Dendritic cell treated with granulocyte-macrophage colony-stimulating factor and Interleukin-4, amounts not matched to agents 40 ng/mL and 50 ng/mL, for 4 days (primary cell): ENCODE measurements at regions not wholly inside any gene's neighbourhood (a gene's known extent, or its start where the extent isn't known, plus 50 kb on each side); places are given as distances from the start of the nearest gene placed in this dataset.

Source experiments
- H3K27ac Mint-ChIP-seq: one replicate; pipeline ENCODE4 v1.8.0; 2022; ENCODE audit warnings: mild to moderate bottlenecking, mixed read lengths
- H3K27me3 Mint-ChIP-seq: one replicate; pipeline ENCODE4 v1.8.0; 2022; ENCODE audit warnings: mild to moderate bottlenecking, mixed read lengths
- H3K36me3 Mint-ChIP-seq: one replicate; pipeline ENCODE4 v1.8.0; 2022; ENCODE audit warnings: low read depth, mixed read lengths
- H3K4me1 Mint-ChIP-seq: one replicate; pipeline ENCODE4 v1.8.0; 2022; ENCODE audit warnings: low read depth, mixed read lengths
- H3K4me3 Mint-ChIP-seq: one replicate; pipeline ENCODE4 v1.8.0; 2022; ENCODE audit warnings: mild to moderate bottlenecking, moderate library complexity, mixed read lengths
- H3K9me3 Mint-ChIP-seq: one replicate; pipeline ENCODE4 v1.8.0; 2022; ENCODE audit warnings: mixed read lengths
- intact Hi-C: fragments of 100-400 bp; cut with micrococcal nuclease; formaldehyde crosslinking; loops from one replicate; pipeline ENCODE4 v1.15.0; 2022

DNA sequence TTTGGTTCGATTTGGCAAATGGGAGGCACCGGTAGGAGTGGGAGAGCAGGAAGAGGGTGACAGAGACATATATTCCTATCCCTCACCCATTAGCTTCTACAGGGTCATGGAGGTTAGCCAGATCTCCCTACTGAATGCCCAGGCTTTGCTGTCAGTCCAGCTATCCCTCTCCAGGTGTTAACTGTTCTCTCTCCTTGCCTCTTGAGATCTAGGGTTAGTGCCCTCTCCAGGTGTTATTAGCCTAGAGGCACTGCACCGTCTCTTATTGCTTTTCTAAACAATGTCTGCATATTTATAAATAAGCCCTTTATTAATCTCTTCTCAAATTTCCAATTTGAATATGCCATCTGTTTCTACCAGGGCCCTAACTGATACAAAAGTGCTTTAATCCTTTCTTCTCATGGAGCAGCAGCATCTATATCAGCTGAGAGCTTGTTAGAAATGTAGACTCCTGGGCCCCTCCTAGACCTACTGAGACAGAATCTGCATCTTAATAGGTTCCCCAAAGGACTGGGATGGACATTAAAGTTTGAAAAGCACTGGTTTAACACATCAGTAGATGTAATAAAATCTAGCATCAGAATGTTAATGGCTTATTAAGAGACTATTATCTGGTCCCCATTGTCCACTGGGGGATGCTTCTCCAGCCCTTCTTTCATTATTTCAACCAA lies 322.5 kb upstream of the SLC24A2 start:
- Mint-ChIP-seq H3K4me3 (no peak overlapping the region), H3K4me1 (no peaks in the 10 kb centered on the region), H3K9me3 (peaks cover 11% of the 10 kb centered on the region), H3K27ac (no peak overlapping the region), H3K27me3 (no peaks in the 10 kb centered on the region), H3K36me3 (no peaks in the 10 kb centered on the region)
- intact Hi-C loops, result no loop called here

DNA sequence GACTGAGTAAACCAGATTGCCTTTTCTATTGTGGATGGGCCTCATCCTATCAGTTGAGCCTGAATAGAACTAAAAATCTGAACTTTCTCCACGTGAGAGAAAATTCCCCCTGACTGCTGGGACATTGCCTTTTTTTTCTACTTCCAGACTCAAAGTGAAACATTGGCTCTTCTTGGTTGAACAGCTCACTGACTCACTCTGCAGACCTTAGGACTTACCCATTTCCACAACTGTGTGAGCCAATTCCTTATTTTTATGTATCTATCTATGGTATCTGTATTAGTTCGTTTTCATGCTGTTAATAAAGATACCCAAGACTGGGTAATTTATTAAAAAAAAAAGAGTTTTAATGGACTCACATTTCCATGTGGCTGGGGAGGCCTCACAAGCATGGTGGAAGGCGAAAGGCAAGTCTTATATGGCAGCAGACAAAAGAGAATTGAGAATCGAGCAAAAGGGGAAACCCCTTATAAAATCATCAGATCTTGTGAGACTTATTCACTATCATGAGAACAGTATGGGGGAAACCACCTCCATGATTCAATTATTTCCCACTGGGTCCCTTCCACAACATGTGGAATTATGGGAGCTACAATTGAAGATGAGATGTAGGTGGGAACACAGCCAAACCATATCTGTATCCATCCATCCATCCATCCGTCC lies 306.7 kb upstream of the SLC24A2 start:
- intact Hi-C loops, result no loop called here
- Mint-ChIP-seq H3K4me3 (no peak overlapping the region), H3K27ac (no peak overlapping the region), H3K9me3 (peaks cover 16% of the 10 kb centered on the region), H3K36me3 (no peaks in the 10 kb centered on the region), H3K27me3 (no peaks in the 10 kb centered on the region), H3K4me1 (no peaks in the 10 kb centered on the region)

DNA sequence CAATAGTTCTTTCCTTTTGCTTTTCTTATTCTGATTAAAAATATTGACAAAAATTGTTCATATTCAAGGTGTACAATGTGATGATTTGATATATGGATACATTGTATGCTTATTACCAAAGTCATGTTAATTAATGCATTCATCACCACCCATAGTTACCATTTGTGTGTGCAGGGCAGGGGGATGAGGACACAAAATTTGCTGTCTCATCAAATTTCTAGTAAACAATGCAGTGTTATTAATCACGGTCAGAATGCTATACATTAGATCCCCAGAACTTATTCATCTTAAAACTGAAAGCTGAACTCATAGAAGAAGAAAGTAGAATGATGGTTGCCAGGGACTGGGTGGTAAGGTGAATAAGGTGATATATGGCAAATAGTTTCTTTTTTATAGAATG lies 303.7 kb upstream of the SLC24A2 start:
- no peaks in the 10 kb centered on the region for H3K27me3 Mint-ChIP-seq
- no peak overlapping the region for H3K4me3 Mint-ChIP-seq
- no peaks in the 10 kb centered on the region for H3K4me1 Mint-ChIP-seq
- no peak overlapping the region for H3K27ac Mint-ChIP-seq
- H3K9me3 Mint-ChIP-seq, result peaks cover 21% of the 10 kb centered on the region
- H3K36me3 Mint-ChIP-seq, result no peaks in the 10 kb centered on the region
- intact Hi-C loops, result no loop called here

DNA sequence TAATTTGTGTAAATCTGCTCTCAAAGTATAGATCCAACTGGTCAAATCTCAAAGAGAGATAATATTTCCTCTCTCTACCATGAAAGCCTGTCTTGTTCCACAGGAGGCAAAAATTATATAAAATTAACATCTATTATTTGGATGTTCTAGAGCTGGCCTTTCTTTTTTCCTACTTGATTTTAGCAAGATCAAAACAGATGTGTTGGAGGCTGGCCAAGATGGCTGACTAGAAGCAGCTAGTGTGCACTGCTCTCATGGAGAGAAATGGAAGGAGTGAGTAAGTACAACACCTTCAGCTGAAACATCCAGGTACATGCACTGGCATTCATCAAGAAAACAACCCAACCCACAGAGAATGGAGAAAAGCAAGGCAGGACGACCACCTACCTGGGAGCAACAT lies 298.6 kb upstream of the SLC24A2 start:
- peaks cover 21% of the 10 kb centered on the region for H3K9me3 Mint-ChIP-seq
- no peaks in the 10 kb centered on the region for H3K4me1 Mint-ChIP-seq
- no peaks in the 10 kb centered on the region for H3K27me3 Mint-ChIP-seq
- no peaks in the 10 kb centered on the region for H3K36me3 Mint-ChIP-seq
- H3K4me3 Mint-ChIP-seq, result no peak overlapping the region
- intact Hi-C loops, result no loop called here
- H3K27ac Mint-ChIP-seq, result no peak overlapping the region

DNA sequence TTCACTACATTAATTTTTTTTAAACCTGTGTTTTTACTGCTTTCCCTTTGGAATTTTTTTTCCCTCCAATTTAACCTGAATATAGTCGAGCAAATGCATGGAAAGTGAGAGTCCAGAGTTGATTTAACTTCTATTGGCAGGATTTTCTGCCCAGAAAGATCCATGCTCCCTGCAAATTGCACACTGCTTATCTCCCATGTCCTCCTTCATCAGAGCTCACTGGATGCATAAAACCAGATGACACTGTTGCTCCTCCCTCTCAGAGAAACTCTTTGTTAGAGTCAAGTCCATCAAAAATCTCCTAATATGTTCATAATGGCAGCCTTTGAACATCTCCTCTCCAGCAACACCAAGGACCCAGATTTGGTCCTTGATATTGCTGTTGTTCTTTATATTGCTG lies 297.0 kb upstream of the SLC24A2 start:
- intact Hi-C loops, result no loop called here
- no peak overlapping the region for H3K27ac Mint-ChIP-seq
- no peaks in the 10 kb centered on the region for H3K36me3 Mint-ChIP-seq
- no peaks in the 10 kb centered on the region for H3K27me3 Mint-ChIP-seq
- no peaks in the 10 kb centered on the region for H3K4me1 Mint-ChIP-seq
- H3K4me3 Mint-ChIP-seq, result no peak overlapping the region
- peaks cover 7% of the 10 kb centered on the region for H3K9me3 Mint-ChIP-seq

DNA sequence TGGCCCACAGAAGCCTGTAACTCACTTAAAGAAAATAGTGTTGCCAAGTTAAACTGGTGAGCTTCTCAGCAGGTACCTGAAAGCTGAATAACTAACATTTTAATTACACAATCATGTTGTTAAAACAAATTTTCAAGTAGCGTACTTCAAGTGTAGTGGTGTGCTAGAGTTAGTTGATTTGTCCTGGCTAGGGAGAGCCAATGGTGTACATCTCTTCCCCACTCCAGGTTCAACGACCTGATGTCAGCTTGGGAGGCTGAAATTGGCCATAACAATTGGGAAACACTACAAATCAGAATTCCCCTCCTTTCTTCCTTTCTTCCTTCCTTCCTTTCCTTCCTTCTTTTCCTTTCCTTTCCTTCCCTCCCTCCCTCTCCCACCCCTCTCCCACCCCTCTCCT lies 295.3 kb upstream of the SLC24A2 start:
- Mint-ChIP-seq H3K27me3 (no peaks in the 10 kb centered on the region), H3K9me3 (no peaks in the 10 kb centered on the region), H3K4me1 (no peaks in the 10 kb centered on the region), H3K27ac (no peak overlapping the region), H3K4me3 (no peak overlapping the region), H3K36me3 (no peaks in the 10 kb centered on the region)
- intact Hi-C loops, result no loop called here

GRCh38 chr9:20083390-20083789 lies 294.6 kb upstream of the SLC24A2 start:
- intact Hi-C loops, result no loop called here
- no peak overlapping the region for H3K27ac Mint-ChIP-seq

DNA sequence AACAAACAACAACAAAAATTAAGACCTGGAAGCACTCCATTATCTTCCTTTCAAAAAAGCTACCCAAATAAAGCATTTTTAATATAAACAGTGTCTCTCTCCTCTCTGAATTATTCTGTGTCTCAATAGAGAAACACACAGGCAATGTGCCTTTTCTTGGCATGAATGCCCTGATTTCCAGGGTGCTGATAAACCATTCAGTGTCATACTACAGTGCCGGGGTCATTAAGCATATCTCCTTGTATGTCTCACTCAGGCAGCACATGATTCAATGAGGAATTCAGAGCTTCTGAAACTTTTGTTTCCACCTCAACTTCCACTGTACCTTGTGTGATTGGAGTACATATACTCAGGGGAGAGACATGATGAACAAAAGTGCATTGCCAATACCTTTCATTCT lies 294.0 kb upstream of the SLC24A2 start:
- H3K27ac Mint-ChIP-seq, result no peak overlapping the region
- no peaks in the 10 kb centered on the region for H3K4me1 Mint-ChIP-seq
- no peaks in the 10 kb centered on the region for H3K27me3 Mint-ChIP-seq
- intact Hi-C loops, result no loop called here
- H3K36me3 Mint-ChIP-seq, result no peaks in the 10 kb centered on the region
- no peak overlapping the region for H3K4me3 Mint-ChIP-seq
- H3K9me3 Mint-ChIP-seq, result no peaks in the 10 kb centered on the region

More at GRCh38 chr9:20083390-20083789, 294.6 kb upstream of the SLC24A2 start:
- Mint-ChIP-seq H3K4me3 (no peak overlapping the region), H3K9me3 (no peaks in the 10 kb centered on the region), H3K4me1 (no peaks in the 10 kb centered on the region), H3K36me3 (no peaks in the 10 kb centered on the region), H3K27me3 (no peaks in the 10 kb centered on the region)

DNA sequence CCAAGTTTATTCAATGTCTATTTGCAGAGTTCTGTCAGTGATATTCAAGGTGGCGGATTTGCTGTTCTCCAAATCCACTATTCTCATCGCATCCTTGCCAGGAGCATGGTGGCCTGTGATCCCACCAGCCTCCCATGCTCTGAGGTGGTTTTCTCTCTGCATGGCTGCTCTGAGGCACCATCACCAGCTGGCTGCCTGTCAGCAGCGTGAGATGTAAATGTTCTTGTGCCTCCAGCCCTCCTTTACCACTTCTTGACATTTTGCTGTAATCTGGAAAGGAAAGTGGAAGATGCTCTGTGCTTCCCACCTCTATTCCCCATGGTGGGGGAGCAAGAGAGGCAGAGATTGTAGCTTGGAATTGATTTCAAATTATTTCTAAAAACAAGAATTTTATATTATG lies 293.6 kb upstream of the SLC24A2 start:
- Mint-ChIP-seq H3K4me3 (no peak overlapping the region), H3K9me3 (no peaks in the 10 kb centered on the region), H3K4me1 (no peaks in the 10 kb centered on the region), H3K27me3 (no peaks in the 10 kb centered on the region), H3K27ac (no peak overlapping the region), H3K36me3 (no peaks in the 10 kb centered on the region)
- intact Hi-C loops, result no loop called here

- no peaks in the 10 kb centered on the region for H3K36me3 Mint-ChIP-seq
- no peaks in the 10 kb centered on the region for H3K9me3 Mint-ChIP-seq
- no peaks in the 10 kb centered on the region for H3K4me1 Mint-ChIP-seq
- intact Hi-C loops, result no loop called here
- no peaks in the 10 kb centered on the region for H3K27me3 Mint-ChIP-seq
- no peak overlapping the region for H3K27ac Mint-ChIP-seq
- no peak overlapping the region for H3K4me3 Mint-ChIP-seq
Observed at GRCh38 chr9:20078246-20078645, 289.4 kb upstream of the SLC24A2 start.

DNA sequence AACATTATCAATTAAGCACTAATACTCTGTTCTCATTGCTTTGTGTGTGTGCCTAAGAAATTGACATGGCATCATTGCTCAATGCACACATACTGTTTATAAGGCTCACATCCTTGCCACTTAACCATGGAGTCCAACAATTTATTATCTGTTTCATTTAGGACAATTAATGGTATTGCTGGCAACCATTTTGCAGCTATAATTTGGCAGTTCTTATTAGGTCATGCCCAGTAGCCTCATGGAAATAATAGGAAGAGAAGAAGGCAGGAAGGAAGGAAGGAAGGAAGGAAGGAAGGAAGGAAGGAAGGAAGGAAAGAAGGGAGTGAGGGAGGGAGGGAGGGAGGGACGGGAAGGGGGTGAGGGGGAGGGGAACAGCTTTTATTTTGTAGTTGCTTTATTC lies 285.5 kb upstream of the SLC24A2 start:
- H3K4me3 Mint-ChIP-seq, result no peak overlapping the region
- H3K4me1 Mint-ChIP-seq, result no peaks in the 10 kb centered on the region
- H3K27me3 Mint-ChIP-seq, result no peaks in the 10 kb centered on the region
- H3K9me3 Mint-ChIP-seq, result no peaks in the 10 kb centered on the region
- no peaks in the 10 kb centered on the region for H3K36me3 Mint-ChIP-seq
- no peak overlapping the region for H3K27ac Mint-ChIP-seq
- intact Hi-C loops, result no loop called here

DNA sequence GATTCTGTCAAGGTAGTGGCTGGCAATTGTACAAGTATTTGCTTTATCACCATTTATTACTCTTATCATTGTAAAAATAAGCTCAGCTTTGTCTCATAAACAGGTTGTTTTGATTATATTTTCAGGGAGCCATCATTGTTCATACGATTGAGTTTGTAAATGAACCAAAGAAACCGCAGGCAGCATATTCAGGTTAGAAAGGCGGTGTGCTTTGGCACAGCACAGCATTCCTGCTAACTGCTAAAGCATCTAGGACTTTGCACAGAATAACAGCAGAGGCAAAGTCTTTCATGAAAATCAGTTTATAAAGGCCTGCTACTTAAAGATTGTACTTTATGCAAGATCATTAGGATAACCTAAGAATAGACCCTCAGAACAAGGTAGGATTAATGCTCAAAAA lies 281.5 kb upstream of the SLC24A2 start:
- Mint-ChIP-seq H3K9me3 (no peaks in the 10 kb centered on the region), H3K27ac (no peak overlapping the region), H3K27me3 (no peaks in the 10 kb centered on the region), H3K4me1 (no peaks in the 10 kb centered on the region), H3K4me3 (no peak overlapping the region), H3K36me3 (no peaks in the 10 kb centered on the region)
- intact Hi-C loops, result no loop called here

DNA sequence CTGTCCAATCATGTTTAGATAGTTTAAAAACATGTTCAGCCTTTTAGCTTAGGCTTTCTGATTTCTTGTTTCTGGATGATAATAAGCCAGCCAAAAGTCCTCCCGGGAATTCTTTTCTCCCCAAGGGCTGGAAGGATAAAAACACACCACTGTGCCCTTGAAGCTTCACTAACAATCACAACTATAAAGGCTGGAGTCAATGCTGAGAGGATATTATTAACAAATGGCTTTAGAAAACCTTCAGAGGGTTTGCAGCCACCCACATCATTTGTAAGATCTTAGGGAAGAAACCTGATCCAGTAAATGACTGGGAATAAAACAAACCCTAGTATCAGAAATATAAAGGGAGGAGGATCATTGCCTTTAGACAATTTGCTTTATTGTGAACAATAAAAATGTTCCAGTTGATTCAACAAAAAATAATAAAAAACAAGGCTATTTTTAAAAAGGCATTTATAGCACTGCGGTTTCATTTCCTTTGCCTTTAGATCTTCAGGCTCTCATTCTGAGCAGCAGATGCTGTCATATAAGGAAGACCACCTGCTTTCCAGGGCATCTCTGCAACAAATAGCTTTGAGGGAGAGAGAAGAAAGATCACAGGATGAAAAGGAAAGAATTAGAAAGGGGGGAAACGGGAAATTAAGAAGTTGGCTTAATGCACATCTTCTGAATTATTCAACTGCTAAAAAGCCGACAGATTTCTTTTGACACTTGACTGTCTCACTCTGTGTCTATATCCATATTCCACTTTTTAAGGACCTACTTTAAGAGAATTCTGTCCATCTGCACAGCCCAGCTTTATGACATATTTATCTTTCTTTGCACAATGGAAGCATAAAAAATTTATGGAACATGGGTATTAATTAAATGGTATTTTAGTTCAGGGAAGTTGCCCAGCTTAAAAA lies 277.2 kb upstream of the SLC24A2 start:
- Mint-ChIP-seq H3K4me1 (peaks cover 4% of the 10 kb centered on the region), H3K36me3 (no peaks in the 10 kb centered on the region), H3K27ac (no peak overlapping the region), H3K27me3 (no peaks in the 10 kb centered on the region), H3K9me3 (no peaks in the 10 kb centered on the region), H3K4me3 (no peak overlapping the region)
- intact Hi-C loops, result no loop called here

- no peaks in the 10 kb centered on the region for H3K9me3 Mint-ChIP-seq
- H3K27ac Mint-ChIP-seq, result no peak overlapping the region
- intact Hi-C loops, result no loop called here
Observed at GRCh38 chr9:20065046-20065445, 276.2 kb upstream of the SLC24A2 start.

More at GRCh38 chr9:20065046-20065445, 276.2 kb upstream of the SLC24A2 start:
- no peak overlapping the region for H3K4me3 Mint-ChIP-seq
- peaks cover 4% of the 10 kb centered on the region for H3K4me1 Mint-ChIP-seq
- no peaks in the 10 kb centered on the region for H3K27me3 Mint-ChIP-seq
- no peaks in the 10 kb centered on the region for H3K36me3 Mint-ChIP-seq
